Smooth muscle cell (in vitro differentiated cells): ENCODE measurements at regions not wholly inside any gene's neighbourhood (a gene's known extent, or its start where the extent isn't known, plus 50 kb on each side); places are given as distances from the start of the nearest gene placed in this dataset.

ENCODE experiments used
- DNase-seq: peaks from one replicate; lab custom pipeline; 2025; ENCODE audit not compliant: unreplicated experiment; lab: John Stamatoyannopoulos, UW
- H2AFZ ChIP-seq: fragments of 200-600 bp; sonication (generic); 2 replicates; pipeline ENCODE4 v1.6.0; 2016; ENCODE audit warnings: antibody characterized with exemption, low read depth, mild to moderate bottlenecking
- H3F3A ChIP-seq: fragments of 200-600 bp; sonication (generic); 2 replicates; pipeline ENCODE4 v1.6.0; 2017; ENCODE audit warnings: antibody characterized with exemption, low read depth
- H3K27ac ChIP-seq: fragments of 200-600 bp; sonication (generic); 2 replicates; pipeline ENCODE4 v1.5.1; 2016; ENCODE audit warnings: low read depth, mild to moderate bottlenecking
- H3K27me3 ChIP-seq: fragments of 200-600 bp; sonication (generic); 2 replicates; pipeline ENCODE4 v1.6.1; 2016; ENCODE audit warnings: low read depth, mild to moderate bottlenecking
- H3K36me3 ChIP-seq: fragments of 200-600 bp; sonication (generic); 2 replicates; pipeline ENCODE4 v1.5.1; 2016; ENCODE audit warnings: low read depth
- H3K4me1 ChIP-seq: fragments of 200-600 bp; sonication (generic); 2 replicates; pipeline ENCODE4 v1.5.1; 2016; ENCODE audit warnings: low read depth
- H3K4me2 ChIP-seq: fragments of 200-600 bp; sonication (generic); 2 replicates; pipeline ENCODE4 v1.6.0; 2016; ENCODE audit warnings: mild to moderate bottlenecking
- H3K4me3 ChIP-seq: fragments of 200-600 bp; sonication (generic); 2 replicates; pipeline ENCODE4 v1.5.1; 2016; ENCODE audit warnings: mild to moderate bottlenecking
- H3K79me2 ChIP-seq: fragments of 200-600 bp; sonication (generic); 2 replicates; pipeline ENCODE4 v1.6.0; 2016; ENCODE audit warnings: low read depth, mild to moderate bottlenecking
- H3K9ac ChIP-seq: fragments of 200-600 bp; sonication (generic); 2 replicates; pipeline ENCODE4 v1.6.0; 2016; ENCODE audit warnings: low read depth
- H3K9me3 ChIP-seq: fragments of 200-600 bp; sonication (generic); replicated peaks from 2 replicates; pipeline ENCODE4 v1.5.1; 2016; ENCODE audit warnings: low read depth
- H4K20me1 ChIP-seq: fragments of 200-600 bp; sonication (generic); 2 replicates; pipeline ENCODE4 v1.6.0; 2016; ENCODE audit warnings: low read depth
- CTCF ChIP-seq: fragments of 200-600 bp; sonication (generic); IDR thresholded peaks from 2 replicates; pipeline ENCODE4 v1.5.1; 2017; ENCODE audit warnings: borderline replicate concordance, mild to moderate bottlenecking, antibody characterized with exemption; ENCODE audit not compliant: insufficient read depth, poor library complexity, severe bottlenecking
- WGBS: methylation state at CpG from one replicate; pipeline ENCODE4 v1.1.7; 2016; ENCODE audit warnings: low lambda C conversion rate; 5-methylcytosine and 5-hydroxymethylcytosine counted together

- 90% methylated on average over 1 of the region's 1 CpG for WGBS
- H2AFZ ChIP-seq = no peak overlapping the region
- H4K20me1 ChIP-seq = no peaks in the 10 kb centered on the region
- no peaks in the 10 kb centered on the region for H3K9me3 ChIP-seq
- no peak overlapping the region for H3K9ac ChIP-seq
- H3K27ac ChIP-seq = no peak overlapping the region
- no peaks in the 10 kb centered on the region for H3F3A ChIP-seq
- no peak overlapping the region for H3K4me3 ChIP-seq
- H3K27me3 ChIP-seq = no peaks in the 10 kb centered on the region
- H3K4me1 ChIP-seq = peaks cover 2% of the 10 kb centered on the region
- no peak overlapping the region for H3K4me2 ChIP-seq
- DNase-seq = no peak
- H3K36me3 ChIP-seq = no peaks in the 10 kb centered on the region
- TF ChIP-seq CTCF = no peak
- H3K79me2 ChIP-seq = no peaks in the 10 kb centered on the region
Observed at GRCh38 chr13:109625156-109625555, 161.2 kb downstream of the IRS2 start.

GRCh38 chr13:109622006-109622405, 164.4 kb downstream of the IRS2 start:
- 93% methylated on average over 4 of the region's 4 CpGs for WGBS

GRCh38 chr13:109615721-109616420, 170.5 kb downstream of the IRS2 start:
- no peak for TF ChIP-seq CTCF
- Histone ChIP-seq H3K9me3 (no peaks in the 10 kb centered on the region), H3K27ac (no peak overlapping the region), H3K79me2 (no peaks in the 10 kb centered on the region), H3K4me3 (no peak overlapping the region), H3F3A (no peaks in the 10 kb centered on the region), H3K9ac (no peak overlapping the region), H3K27me3 (peaks cover 4% of the 10 kb centered on the region), H4K20me1 (no peaks in the 10 kb centered on the region), H2AFZ (no peak overlapping the region), H3K4me1 (no peaks in the 10 kb centered on the region), H3K4me2 (no peak overlapping the region), H3K36me3 (no peaks in the 10 kb centered on the region)
- no peak for DNase-seq
- WGBS = 92% methylated on average over 8 of the region's 8 CpGs

More at GRCh38 chr13:109622006-109622405, 164.4 kb downstream of the IRS2 start:
- Histone ChIP-seq H3K9ac (no peak overlapping the region), H3K79me2 (no peaks in the 10 kb centered on the region), H3K27me3 (no peaks in the 10 kb centered on the region), H3F3A (no peaks in the 10 kb centered on the region), H3K9me3 (no peaks in the 10 kb centered on the region), H3K36me3 (no peaks in the 10 kb centered on the region), H3K4me2 (no peak overlapping the region), H4K20me1 (no peaks in the 10 kb centered on the region), H2AFZ (no peak overlapping the region), H3K4me3 (no peak overlapping the region), H3K4me1 (no peaks in the 10 kb centered on the region), H3K27ac (no peak overlapping the region)
- DNase-seq = no peak
- TF ChIP-seq CTCF = no peak
